NCI-H2196 (cell line): ENCODE measurements at regions not wholly inside any gene's neighbourhood (a gene's known extent, or its start where the extent isn't known, plus 50 kb on each side); places are given as distances from the start of the nearest gene placed in this dataset.
A peak's percentile ranks its signal among the peaks of the same experiment; 100 is the strongest.

Experiments
- DNase-seq: peaks from one replicate; lab custom pipeline; 2025; ENCODE audit not compliant: unreplicated experiment; lab: John Stamatoyannopoulos, UW

GRCh38 chr11:119983816-119984215 is 154.1 kb downstream of the TRIM29 start:
- no peak for DNase-seq

- no peak for DNase-seq
Observed at GRCh38 chr11:119983240-119983732, 154.6 kb downstream of the TRIM29 start.

- peak; percentile 24 for DNase-seq
Observed at GRCh38 chr11:119982517-119983239, 155.2 kb downstream of the TRIM29 start.

- no peak for DNase-seq
Observed at GRCh38 chr11:119980431-119980830, 157.5 kb downstream of the TRIM29 start.

- DNase-seq, result no peak
Observed at GRCh38 chr11:119979701-119980100, 158.2 kb downstream of the TRIM29 start.

- no peak for DNase-seq
Observed at GRCh38 chr11:119978696-119979095, 159.2 kb downstream of the TRIM29 start.

- no peak for DNase-seq
Observed at GRCh38 chr11:119977881-119978280, 160.0 kb downstream of the TRIM29 start.

- no peak for DNase-seq
Observed at GRCh38 chr11:119977561-119977860, 160.4 kb downstream of the TRIM29 start.

- no peak for DNase-seq
Observed at GRCh38 chr11:119976805-119977560, 160.9 kb downstream of the TRIM29 start.

- DNase-seq, result no peak
Observed at GRCh38 chr11:119975561-119976152, 162.3 kb downstream of the TRIM29 start.

- DNase-seq, result no peak
Observed at GRCh38 chr11:119974467-119974866, 163.4 kb downstream of the TRIM29 start.

GRCh38 chr11:119974051-119974450 is 163.9 kb downstream of the TRIM29 start:
- DNase-seq, result no peak

GRCh38 chr11:119972281-119972680 is 165.6 kb downstream of the TRIM29 start:
- no peak for DNase-seq

GRCh38 chr11:119970555-119971304 is 167.2 kb downstream of the TRIM29 start:
- no peak for DNase-seq

- DNase-seq, result no peak
Observed at GRCh38 chr11:119964136-119965025, 173.5 kb downstream of the TRIM29 start.

GRCh38 chr11:119957951-119958350 is 180.0 kb downstream of the TRIM29 start:
- DNase-seq, result no peak

- no peak for DNase-seq
Observed at GRCh38 chr11:119952441-119952840, 185.5 kb downstream of the TRIM29 start.

- DNase-seq, result no peak
Observed at GRCh38 chr11:119943298-119943655, 194.6 kb downstream of the TRIM29 start.

GRCh38 chr11:119942583-119943297 is 195.2 kb downstream of the TRIM29 start:
- no peak for DNase-seq
